SH-SY5Y (cell line): ENCODE measurements at regions not wholly inside any gene's neighbourhood (a gene's known extent, or its start where the extent isn't known, plus 50 kb on each side); places are given as distances from the start of the nearest gene placed in this dataset.
A peak's percentile ranks its signal among the peaks of the same experiment; 100 is the strongest.

Source experiments
- GATA2 ChIP-seq: IDR thresholded peaks from 2 replicates; pipeline ENCODE4 v1.6.1; 2011; ENCODE audit warnings: mild to moderate bottlenecking, low read depth, low read length
- GATA3 ChIP-seq: IDR thresholded peaks from 2 replicates; pipeline ENCODE4 v1.6.1; 2011; ENCODE audit warnings: low read depth, mild to moderate bottlenecking, low read length, moderate library complexity

DNA sequence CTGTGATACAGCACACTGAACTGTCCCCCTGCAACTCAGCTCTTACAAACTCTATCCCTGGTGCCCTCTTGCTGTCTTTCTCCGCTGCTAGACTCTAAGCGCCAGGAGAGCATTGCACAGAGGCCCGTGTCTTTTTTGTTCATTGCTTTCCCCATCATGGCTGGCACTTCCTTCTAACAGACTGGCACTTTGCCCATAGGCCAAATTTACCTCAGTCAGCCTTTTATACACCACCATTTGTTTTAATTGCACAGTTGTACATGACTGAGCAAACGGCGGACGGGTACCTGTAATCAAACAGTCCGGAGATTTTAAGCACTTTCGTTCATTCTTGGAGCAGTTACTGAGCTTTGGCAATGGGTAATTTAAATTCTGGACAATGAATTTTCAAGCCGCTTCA, 102.2 kb upstream of the CLINT1 start:
- no peak for TF ChIP-seq GATA3
- no peak for TF ChIP-seq GATA2

DNA sequence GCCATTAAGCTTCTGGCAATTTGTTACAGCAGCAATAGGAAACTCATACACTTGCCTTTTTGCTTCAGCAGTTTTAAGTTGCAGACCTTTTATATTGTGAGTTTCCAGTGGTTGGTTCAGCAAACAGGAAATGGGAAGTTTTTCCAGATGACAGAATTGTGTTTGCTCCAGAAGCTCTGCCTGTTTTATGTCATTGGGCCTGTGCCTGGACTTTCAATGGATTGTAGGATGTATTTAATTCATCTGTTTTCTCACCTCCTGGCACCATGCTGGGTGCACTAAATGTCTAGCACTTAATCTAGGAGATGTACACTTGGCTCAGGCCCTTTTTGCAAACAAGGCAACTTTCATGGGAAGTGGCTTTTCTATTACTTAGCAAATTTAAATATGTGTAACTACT, 100.4 kb upstream of the CLINT1 start:
- no peak for TF ChIP-seq GATA3

DNA sequence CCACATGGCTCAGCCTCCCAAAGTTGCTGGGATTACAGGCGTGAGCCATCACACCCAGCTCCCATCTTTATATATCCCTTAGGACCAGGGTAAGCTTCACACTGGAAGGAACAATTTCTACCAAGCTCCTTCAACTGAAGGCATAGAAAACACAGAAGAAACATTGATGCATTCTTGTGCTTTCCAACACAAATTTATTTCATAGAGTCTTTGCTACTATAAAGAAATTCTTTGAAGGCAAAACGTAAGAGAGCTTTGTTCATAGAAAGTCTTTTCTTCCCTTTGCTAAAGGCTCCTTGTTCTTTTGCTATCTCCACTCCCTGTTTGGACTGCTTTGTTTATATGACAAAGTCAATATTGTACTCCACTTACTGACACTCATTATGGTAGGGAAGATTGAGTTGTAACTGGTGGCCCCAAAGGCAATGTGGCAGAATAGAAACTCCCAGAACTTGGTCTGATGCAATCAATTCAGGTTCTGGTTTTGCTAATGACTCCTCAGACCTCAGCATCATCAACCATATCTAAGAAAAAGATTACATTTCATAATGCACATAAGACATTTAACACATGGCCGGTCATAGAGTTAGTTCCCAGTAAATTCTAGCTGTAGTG, 97.4 kb upstream of the CLINT1 start:
- no peak for TF ChIP-seq GATA3
- peak; percentile 24; the same call in 1 of the 2 replicates for TF ChIP-seq GATA2

DNA sequence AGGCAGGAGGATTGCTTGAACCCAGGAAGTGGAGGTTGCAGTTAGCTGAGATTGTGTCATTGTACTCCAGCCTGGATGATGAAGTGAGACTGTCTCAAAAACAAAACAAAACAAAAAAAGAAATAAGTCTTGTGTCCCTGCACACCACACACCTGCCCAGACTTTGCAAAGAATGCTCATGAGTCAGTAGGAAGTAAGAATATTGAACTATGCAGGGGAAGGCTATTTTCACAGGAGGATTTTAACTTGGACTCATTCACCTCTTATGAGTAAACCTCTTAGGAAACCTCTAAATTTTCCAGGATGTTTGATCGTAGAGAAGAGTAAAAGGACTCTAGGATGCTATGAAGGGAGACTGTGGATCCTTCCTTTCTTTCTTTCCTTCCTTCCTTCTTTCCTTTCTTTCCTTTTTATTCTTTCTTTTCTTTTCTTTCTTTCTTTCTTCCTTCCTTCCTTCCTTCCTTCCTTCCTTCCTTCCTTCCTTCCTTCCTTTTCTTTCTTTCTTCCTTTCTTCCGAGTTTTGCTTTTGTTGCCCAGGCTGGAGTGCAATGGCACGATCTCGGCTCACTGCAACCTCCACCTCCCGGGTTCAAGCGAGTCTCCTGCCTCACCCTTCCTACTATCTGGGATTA, 96.7 kb upstream of the CLINT1 start:
- TF ChIP-seq GATA2, result no peak
- no peak for TF ChIP-seq GATA3

DNA sequence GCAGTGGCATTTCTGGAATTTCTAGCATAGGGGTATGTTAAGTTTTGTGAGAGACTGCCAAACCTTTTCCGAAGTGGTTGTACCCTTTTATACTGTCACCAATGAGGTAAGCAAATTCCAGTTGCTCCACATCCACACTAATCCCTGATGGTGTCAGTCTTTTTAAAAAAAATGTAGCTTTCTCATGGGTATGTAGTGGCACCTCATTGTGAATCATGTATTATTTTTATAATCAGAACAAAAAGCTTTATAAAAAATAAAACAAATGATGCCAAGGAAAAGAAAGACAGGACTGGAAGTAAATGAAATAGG, 93.4 kb upstream of the CLINT1 start:
- TF ChIP-seq GATA3 (no peak), GATA2 (no peak)

DNA sequence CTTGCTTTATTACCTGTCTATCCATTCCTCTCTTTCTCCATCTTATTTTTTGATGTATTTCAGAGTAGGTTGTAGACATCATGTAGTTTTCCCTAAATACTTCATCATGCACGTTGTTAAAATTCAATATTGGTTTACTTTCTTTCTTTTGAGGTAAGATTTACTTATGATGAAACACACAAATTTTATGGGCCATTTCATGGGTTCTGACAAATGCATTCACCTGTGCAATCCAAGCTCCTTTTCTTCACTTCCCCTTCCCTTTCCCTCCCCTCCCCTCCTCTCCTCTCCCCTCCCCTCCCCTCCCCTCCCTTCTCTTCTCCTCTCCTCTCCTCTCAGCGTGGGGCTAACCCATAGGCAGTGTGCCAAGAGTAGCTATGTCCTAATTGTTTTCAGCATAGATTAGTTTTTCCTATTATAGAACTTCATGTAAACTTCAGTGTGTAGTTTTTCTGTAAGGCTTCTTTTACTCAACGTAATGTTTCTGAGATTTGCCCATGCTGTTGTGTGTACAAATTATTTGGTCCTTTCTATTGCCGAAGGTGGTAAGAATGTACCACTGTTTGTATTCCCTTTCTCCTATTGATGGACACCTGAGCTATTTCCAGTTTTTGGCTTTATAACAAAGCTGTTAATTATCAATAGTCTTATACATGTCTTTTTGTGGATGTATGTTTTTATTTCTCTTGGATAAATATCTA, 92.9 kb upstream of the CLINT1 start:
- no peak for TF ChIP-seq GATA2
- no peak for TF ChIP-seq GATA3

DNA sequence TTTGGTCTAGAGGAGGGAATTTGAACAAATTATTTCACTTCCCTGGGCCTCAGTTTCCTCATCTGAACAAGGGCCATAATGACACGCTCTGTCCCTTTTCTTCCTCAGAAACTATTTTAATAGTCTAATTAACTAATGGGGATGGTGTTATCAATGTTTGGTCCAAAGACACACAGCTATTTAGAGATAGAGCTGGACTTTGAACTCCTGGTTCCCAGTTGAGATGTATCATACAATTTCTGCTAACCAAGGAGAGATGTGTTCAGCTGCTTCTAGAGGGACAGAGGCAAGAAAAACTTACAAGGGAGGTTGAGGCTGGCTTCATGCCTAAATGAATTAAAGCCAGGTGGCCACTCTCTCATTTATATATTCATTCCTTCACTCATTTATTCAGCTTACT, 90.6 kb upstream of the CLINT1 start:
- no peak for TF ChIP-seq GATA2
- TF ChIP-seq GATA3, result no peak

DNA sequence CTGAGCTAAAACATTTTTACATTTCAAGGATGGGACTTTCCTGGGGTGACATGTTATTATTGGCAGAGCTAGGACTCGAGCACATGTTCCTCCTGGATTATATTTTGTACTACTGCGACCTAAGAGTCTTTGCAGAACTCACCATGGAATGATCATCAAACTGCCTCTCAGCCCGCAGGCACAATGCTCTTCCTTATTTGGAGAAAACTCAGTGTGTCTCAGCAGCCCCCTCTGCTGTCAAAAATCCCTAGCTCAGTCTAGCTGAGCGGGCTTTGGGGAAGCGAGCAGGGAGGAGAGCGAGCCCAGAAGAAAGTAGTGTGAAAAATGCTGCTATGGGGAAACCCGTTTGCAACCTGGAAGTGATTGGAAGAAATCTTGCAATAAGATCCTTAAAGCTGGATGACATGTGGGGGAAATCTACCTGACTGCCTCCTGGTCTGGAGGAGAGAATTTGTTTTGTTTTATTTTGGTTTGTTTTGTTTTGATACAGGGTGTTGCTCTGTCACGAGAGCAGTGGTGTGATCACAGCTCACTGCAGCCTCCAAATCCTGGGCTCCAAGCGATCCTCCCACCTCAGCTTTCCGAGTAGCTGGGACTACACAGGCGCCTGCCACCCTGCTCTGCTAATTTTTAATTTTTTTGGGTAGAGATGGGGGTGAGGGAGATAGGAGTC, 89.9 kb upstream of the CLINT1 start:
- TF ChIP-seq GATA2 (no peak), GATA3 (no peak)

DNA sequence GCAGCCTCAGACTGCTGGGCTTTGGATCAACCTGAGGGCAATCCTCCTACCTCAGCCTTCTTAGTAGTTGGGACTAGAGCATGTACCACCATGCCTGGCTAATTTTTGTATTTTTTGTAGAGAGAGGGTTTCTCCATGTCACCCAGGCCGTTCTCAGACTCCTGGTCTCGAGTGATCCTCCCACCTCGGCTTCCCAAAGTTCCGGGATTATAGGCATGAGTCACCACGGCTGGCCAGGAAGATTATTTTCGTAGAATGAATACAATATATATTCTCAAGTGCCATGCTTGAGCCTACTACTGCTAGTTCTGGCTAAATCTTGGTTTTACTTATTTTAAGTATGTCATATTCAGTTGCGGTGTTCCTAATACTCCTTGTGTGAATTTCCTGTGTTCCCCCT, 88.2 kb upstream of the CLINT1 start:
- TF ChIP-seq GATA3 (no peak), GATA2 (no peak)

DNA sequence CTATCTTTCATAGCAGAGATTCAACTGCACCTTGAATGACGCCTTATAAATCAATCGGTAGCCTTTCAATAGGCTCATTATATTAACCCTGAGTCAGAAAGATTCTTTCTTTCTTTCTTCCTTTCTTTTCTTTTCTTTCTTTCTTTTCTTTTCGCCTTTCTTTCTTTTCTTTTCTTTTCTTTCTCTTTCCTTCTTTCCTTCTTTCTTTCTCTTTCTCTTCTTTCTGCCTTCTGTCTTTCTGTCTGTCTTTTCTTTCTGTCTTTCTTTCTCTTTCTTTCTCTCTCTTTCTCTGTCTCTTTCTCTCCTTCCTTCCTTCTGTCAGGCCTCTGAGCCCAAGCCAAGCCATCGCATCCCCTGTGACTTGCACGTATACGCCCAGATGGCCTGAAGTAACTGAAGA, 86.0 kb upstream of the CLINT1 start:
- no peak for TF ChIP-seq GATA3

DNA sequence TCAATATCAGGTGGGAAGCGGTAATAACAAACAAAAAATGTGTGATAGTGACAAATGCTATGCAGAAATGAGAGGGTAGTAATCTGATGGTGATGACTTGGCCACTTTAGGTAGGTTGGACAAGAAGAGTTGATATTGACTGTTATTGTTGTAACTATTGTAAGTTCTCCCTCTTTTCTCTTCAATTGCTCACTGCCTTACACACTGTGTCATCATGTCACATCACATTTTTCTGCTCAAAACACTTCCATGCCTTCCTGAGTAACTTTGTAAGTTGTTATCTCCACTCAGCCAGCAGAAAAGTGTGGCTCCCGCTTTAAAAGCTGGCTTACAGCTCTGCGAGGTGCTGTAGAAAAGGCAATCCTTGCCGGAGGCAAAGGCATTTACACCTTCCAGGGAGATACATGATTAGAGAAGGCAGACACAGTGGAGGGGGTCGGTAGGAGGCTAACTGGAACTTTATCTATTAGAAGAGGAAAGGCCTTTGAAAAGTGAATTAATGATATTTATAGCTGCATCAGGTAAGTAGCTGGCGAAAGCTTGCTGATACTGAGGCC, 85.2 kb upstream of the CLINT1 start:
- TF ChIP-seq GATA3 (no peak), GATA2 (no peak)

DNA sequence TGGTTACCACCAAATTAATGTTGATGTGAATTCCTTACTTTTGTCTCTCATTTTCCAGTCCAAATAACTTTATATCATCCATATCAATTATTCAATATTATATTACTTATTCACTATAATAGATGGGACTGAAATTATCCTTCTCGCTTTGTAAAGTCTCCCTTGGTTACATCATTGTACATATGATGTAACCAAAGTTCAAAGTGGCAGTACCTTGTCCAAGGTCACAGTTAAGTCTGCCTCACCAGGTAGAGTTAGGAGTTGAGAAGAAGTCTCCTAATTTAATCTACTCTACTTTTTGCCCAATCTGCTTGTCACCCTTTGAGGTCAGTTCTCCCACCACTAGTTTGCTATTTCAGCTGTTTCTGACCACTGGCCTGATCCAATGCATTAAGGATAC, 83.7 kb upstream of the CLINT1 start:
- no peak for TF ChIP-seq GATA3
- no peak for TF ChIP-seq GATA2

DNA sequence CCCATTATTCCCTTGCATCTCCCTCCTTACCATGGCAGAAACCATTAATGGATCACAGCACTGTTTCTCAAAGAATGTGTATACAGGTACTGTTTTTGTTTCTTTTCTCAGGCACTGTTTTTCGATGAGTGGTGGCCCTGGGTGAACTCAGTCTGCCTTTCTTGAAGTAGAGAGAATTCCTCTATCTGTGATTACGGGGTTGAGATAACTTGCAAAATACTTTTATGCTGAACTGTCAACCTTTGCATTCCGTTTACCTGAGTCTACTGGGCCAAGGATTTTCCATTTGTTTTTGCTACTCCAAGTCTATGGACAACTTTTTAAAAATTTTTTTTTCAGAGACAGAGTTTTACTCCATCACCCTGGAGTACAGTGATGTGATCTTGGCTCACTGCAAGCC, 82.7 kb upstream of the CLINT1 start:
- TF ChIP-seq GATA3 (no peak), GATA2 (no peak)

DNA sequence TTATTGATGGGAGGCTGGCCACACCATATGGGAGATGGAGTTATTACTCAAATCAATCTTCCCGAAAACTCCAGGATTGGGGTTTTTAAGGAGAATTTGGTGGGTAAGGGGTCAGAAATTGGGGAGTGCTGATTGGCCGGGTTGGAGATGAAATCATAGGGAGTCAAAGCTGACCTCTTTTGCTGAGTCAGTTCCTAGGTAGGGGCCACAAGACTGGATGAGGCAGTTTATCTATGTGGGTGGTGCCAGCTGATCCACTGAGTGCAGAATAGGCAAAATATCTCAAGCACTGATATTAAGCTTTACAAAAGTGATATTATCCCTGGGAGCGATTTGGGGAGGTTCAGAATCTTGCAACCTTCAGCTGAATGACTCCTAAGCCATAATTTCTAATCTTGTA, 75.7 kb upstream of the CLINT1 start:
- no peak for TF ChIP-seq GATA2
- no peak for TF ChIP-seq GATA3

DNA sequence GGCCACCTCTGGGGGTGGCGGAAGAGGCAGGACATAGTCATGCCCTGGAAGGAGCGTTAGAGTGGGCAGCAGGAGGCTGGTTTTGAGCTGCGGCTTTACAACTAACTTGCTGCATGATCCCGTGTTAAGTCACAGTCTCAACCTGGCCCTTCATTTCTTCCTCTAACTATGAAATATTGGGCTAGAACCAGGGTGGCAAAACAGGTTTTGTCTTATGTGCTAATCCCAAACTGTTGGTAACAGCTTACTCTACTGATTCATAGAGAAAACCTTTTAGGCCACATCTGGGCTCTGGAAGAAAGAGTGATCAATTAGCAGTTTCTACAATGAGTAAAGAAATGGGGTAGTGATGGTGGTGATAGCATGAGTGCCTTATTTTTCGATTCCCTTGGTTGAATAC, 74.1 kb upstream of the CLINT1 start:
- TF ChIP-seq GATA2, result no peak
- TF ChIP-seq GATA3, result no peak
